ENCODE measurements at regions not wholly inside any gene's neighbourhood (a gene's known extent, or its start where the extent isn't known, plus 50 kb on each side); places are given as distances from the start of the nearest gene placed in this dataset.

DNA sequence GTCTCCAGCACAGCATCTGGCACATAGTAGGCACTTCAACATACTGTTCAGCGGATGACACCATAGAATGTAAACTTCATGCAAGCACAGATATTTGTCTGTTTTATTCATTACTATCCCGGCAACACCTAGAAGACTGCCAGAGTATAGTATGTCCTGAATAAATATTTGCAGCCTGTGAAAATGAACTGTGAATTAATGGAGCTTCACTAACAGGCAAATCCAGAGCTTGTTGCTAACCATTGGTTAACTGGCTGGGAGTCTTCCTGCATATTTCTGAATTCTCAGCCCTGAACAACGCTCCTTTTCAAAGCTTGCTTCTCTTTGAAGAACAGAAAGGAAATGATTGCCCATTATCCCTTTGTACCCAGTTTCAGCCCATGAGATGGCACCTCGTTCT lies 243.3 kb upstream of the CRY1 start:
- TF ChIP-seq TAF1 (IDR thresholded peaks at IDR 0.05; ENCODE audit: borderline replicate concordance, insufficient read depth, low read length) = no peak
- TF ChIP-seq, protein P1, sequence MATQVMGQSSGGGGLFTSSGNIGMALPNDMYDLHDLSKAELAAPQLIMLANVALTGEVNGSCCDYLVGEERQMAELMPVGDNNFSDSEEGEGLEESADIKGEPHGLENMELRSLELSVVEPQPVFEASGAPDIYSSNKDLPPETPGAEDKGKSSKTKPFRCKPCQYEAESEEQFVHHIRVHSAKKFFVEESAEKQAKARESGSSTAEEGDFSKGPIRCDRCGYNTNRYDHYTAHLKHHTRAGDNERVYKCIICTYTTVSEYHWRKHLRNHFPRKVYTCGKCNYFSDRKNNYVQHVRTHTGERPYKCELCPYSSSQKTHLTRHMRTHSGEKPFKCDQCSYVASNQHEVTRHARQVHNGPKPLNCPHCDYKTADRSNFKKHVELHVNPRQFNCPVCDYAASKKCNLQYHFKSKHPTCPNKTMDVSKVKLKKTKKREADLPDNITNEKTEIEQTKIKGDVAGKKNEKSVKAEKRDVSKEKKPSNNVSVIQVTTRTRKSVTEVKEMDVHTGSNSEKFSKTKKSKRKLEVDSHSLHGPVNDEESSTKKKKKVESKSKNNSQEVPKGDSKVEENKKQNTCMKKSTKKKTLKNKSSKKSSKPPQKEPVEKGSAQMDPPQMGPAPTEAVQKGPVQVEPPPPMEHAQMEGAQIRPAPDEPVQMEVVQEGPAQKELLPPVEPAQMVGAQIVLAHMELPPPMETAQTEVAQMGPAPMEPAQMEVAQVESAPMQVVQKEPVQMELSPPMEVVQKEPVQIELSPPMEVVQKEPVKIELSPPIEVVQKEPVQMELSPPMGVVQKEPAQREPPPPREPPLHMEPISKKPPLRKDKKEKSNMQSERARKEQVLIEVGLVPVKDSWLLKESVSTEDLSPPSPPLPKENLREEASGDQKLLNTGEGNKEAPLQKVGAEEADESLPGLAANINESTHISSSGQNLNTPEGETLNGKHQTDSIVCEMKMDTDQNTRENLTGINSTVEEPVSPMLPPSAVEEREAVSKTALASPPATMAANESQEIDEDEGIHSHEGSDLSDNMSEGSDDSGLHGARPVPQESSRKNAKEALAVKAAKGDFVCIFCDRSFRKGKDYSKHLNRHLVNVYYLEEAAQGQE (IDR thresholded peaks at IDR 0.05; ENCODE audit: insufficient read depth in 1 of 2, low read depth in 2 of 2, low read length in 2 of 2) = no peak
